ENCODE measurements at regions not wholly inside any gene's neighbourhood (a gene's known extent, or its start where the extent isn't known, plus 50 kb on each side); places are given as distances from the start of the nearest gene placed in this dataset.
A peak's percentile ranks its signal among the peaks of the same experiment; 100 is the strongest.
"Not testable (repeated sequence)": the region's sequence is repeated elsewhere in the genome, so short reads cannot be mapped to it uniquely, and the experiment has no call there.

GRCh38 chr7:96826089-96826488 lies 116.4 kb upstream of the SEM1 start:
- no peak for DNase-seq (ENCODE audit: low read depth in 4 of 4, low spot score in 2 of 4)

- DNase-seq (ENCODE audit: low read depth in 4 of 4, low spot score in 2 of 4), result no peak
These were observed 118.1 kb upstream of the SEM1 start for GRCh38 chr7:96827701-96828100.

- DNase-seq (ENCODE audit: low read depth in 4 of 4, low spot score in 2 of 4), result not testable (repeated sequence)
These were observed 119.5 kb upstream of the SEM1 start for GRCh38 chr7:96829121-96829520.

- no peak for DNase-seq (ENCODE audit: low read depth in 4 of 4, low spot score in 2 of 4)
These were observed 121.8 kb upstream of the SEM1 start for GRCh38 chr7:96831446-96831845.

GRCh38 chr7:96832092-96832662 lies 122.5 kb upstream of the SEM1 start:
- no peak for DNase-seq (ENCODE audit: low read depth in 4 of 4, low spot score in 2 of 4)

GRCh38 chr7:96833676-96834453 lies 124.2 kb upstream of the SEM1 start:
- DNase-seq (ENCODE audit: low read depth in 4 of 4, low spot score in 2 of 4), result peak; percentile 1 to 23 (median 15)

- DNase-seq (ENCODE audit: low read depth in 4 of 4, low spot score in 2 of 4), result no peak
These were observed 126.8 kb upstream of the SEM1 start for GRCh38 chr7:96836456-96836855.

GRCh38 chr7:96837593-96837992 lies 127.9 kb upstream of the SEM1 start:
- no peak for DNase-seq (ENCODE audit: low read depth in 4 of 4, low spot score in 2 of 4)

GRCh38 chr7:96838481-96838880 lies 128.8 kb upstream of the SEM1 start:
- no peak for DNase-seq (ENCODE audit: low read depth in 4 of 4, low spot score in 2 of 4)

- no peak for DNase-seq (ENCODE audit: low read depth in 4 of 4, low spot score in 2 of 4)
These were observed 145.5 kb upstream of the SEM1 start for GRCh38 chr7:96855139-96855538.

GRCh38 chr7:96855691-96856090 lies 146.0 kb upstream of the SEM1 start:
- no peak for DNase-seq (ENCODE audit: low read depth in 4 of 4, low spot score in 2 of 4)

GRCh38 chr7:96869538-96869937 lies 135.8 kb upstream of the DLX6 start:
- DNase-seq (ENCODE audit: low read depth in 4 of 4, low spot score in 2 of 4), result no peak

GRCh38 chr7:96870185-96870584 lies 135.2 kb upstream of the DLX6 start:
- no peak for DNase-seq (ENCODE audit: low read depth in 4 of 4, low spot score in 2 of 4)

GRCh38 chr7:96870934-96871333 lies 134.4 kb upstream of the DLX6 start:
- DNase-seq (ENCODE audit: low read depth in 4 of 4, low spot score in 2 of 4), result no peak

GRCh38 chr7:96887426-96887825 lies 117.9 kb upstream of the DLX6 start:
- DNase-seq (ENCODE audit: low read depth in 4 of 4, low spot score in 2 of 4), result no peak

- DNase-seq (ENCODE audit: low read depth in 4 of 4, low spot score in 2 of 4), result no peak
These were observed 106.2 kb upstream of the DLX6 start for GRCh38 chr7:96899108-96899507.

- DNase-seq (ENCODE audit: low read depth in 4 of 4, low spot score in 2 of 4), result no peak
These were observed 103.4 kb upstream of the DLX6 start for GRCh38 chr7:96901822-96902445.

- DNase-seq (ENCODE audit: low read depth in 4 of 4, low spot score in 2 of 4), result no peak
These were observed 101.4 kb upstream of the DLX6 start for GRCh38 chr7:96903906-96904305.

GRCh38 chr7:96910486-96910885 lies 94.9 kb upstream of the DLX6 start:
- no peak for DNase-seq (ENCODE audit: low read depth in 4 of 4, low spot score in 2 of 4)

- no peak for DNase-seq (ENCODE audit: low read depth in 4 of 4, low spot score in 2 of 4)
These were observed 90.3 kb upstream of the DLX6 start for GRCh38 chr7:96915029-96915428.

GRCh38 chr7:96920064-96920463 lies 85.3 kb upstream of the DLX6 start:
- DNase-seq (ENCODE audit: low read depth in 4 of 4, low spot score in 2 of 4), result no peak

- DNase-seq (ENCODE audit: low read depth in 4 of 4, low spot score in 2 of 4), result no peak
These were observed 84.6 kb upstream of the DLX6 start for GRCh38 chr7:96920713-96921112.
